ENCODE measurements at regions not wholly inside any gene's neighbourhood (a gene's known extent, or its start where the extent isn't known, plus 50 kb on each side); places are given as distances from the start of the nearest gene placed in this dataset.

DNA sequence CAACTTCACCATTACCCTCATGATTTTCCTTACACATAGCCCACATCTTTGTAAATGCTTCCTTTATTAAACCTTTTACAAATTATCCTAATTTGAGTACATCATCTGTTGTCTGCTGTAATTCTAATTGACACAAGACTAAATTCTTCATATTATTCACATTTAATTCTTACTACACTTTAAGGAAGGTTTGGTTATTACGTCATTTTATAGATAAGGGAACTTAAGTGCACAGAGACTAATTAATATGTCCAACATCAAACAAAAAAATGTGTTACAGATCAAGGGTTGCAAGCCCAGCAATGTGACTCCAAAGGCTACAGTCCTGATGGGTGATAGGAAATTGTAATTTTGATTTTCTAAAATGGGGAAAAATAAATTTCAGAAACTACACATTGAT is 289.1 kb upstream of the ZNF385D start:
- H3K27ac Mint-ChIP-seq (ENCODE audit: unreplicated experiment): no peak overlapping the region
- H3K9me3 Mint-ChIP-seq (ENCODE audit: unreplicated experiment): no peaks in the 10 kb centered on the region
- DNase-seq (ENCODE audit: low spot score): no peak
- no peak overlapping the region for H3K4me3 Mint-ChIP-seq (ENCODE audit: unreplicated experiment)
- no peaks in the 10 kb centered on the region for H3K36me3 Mint-ChIP-seq (ENCODE audit: low read depth, unreplicated experiment)
- TF ChIP-seq, protein P1, sequence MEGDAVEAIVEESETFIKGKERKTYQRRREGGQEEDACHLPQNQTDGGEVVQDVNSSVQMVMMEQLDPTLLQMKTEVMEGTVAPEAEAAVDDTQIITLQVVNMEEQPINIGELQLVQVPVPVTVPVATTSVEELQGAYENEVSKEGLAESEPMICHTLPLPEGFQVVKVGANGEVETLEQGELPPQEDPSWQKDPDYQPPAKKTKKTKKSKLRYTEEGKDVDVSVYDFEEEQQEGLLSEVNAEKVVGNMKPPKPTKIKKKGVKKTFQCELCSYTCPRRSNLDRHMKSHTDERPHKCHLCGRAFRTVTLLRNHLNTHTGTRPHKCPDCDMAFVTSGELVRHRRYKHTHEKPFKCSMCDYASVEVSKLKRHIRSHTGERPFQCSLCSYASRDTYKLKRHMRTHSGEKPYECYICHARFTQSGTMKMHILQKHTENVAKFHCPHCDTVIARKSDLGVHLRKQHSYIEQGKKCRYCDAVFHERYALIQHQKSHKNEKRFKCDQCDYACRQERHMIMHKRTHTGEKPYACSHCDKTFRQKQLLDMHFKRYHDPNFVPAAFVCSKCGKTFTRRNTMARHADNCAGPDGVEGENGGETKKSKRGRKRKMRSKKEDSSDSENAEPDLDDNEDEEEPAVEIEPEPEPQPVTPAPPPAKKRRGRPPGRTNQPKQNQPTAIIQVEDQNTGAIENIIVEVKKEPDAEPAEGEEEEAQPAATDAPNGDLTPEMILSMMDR (IDR thresholded peaks at IDR 0.05; ENCODE audit: unreplicated experiment): no peak
- H3K4me1 Mint-ChIP-seq (ENCODE audit: unreplicated experiment): no peaks in the 10 kb centered on the region
- H3K27me3 Mint-ChIP-seq (ENCODE audit: unreplicated experiment): no peaks in the 10 kb centered on the region

DNA sequence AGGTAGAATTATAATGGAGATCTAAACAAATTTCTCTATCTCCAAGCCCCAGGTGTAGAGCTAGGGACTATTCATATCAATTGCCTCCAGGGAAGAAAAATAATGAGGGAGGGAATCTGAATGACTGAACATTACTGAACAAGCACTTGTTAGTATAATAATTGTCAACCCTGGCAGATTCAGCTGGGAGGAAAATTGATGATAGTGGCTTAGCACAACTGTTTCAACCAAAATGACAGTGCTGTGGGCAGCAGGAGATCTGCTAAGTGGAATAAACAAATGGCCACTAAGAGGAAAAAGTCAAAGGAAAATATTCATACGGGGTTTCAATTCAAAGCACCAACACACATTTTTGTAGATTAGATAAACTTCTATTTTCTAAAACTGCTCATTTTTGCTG is 294.9 kb upstream of the ZNF385D start:
- H3K27me3 Mint-ChIP-seq (ENCODE audit: unreplicated experiment): no peaks in the 10 kb centered on the region
- H3K4me1 Mint-ChIP-seq (ENCODE audit: unreplicated experiment): no peaks in the 10 kb centered on the region
- no peak overlapping the region for H3K27ac Mint-ChIP-seq (ENCODE audit: unreplicated experiment)
- no peak overlapping the region for H3K4me3 Mint-ChIP-seq (ENCODE audit: unreplicated experiment)
- no peak for DNase-seq (ENCODE audit: low spot score)
- TF ChIP-seq, protein P1 (IDR thresholded peaks at IDR 0.05; ENCODE audit: unreplicated experiment): no peak
- H3K36me3 Mint-ChIP-seq (ENCODE audit: low read depth, unreplicated experiment): no peaks in the 10 kb centered on the region
- no peaks in the 10 kb centered on the region for H3K9me3 Mint-ChIP-seq (ENCODE audit: unreplicated experiment)

DNA sequence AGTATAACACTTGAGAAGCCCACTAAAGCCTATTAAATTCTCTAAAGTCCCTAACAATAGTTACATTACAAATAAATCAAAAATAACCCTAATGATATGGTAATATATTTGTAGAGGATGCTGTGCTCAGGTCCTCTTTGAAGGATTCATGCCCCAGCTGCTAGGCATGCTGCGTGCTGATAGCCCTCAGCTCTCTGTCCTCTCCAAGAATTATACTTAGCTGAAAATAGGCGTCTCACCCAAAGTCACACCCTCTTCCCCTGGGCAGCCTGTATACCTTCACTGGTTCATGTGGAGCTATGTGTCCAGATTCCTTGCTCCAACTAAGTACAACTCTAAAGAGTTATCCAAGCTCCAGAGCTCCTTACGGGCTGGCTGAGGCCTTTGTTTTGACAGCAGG is 312.5 kb upstream of the ZNF385D start:
- Mint-ChIP-seq H3K4me3 (ENCODE audit: unreplicated experiment) (no peak overlapping the region), H3K4me1 (ENCODE audit: unreplicated experiment) (no peaks in the 10 kb centered on the region), H3K36me3 (ENCODE audit: low read depth, unreplicated experiment) (no peaks in the 10 kb centered on the region), H3K9me3 (ENCODE audit: unreplicated experiment) (no peaks in the 10 kb centered on the region), H3K27me3 (ENCODE audit: unreplicated experiment) (no peaks in the 10 kb centered on the region), H3K27ac (ENCODE audit: unreplicated experiment) (no peak overlapping the region)
- no peak for DNase-seq (ENCODE audit: low spot score)
- TF ChIP-seq, protein P1 (IDR thresholded peaks at IDR 0.05; ENCODE audit: unreplicated experiment): no peak

DNA sequence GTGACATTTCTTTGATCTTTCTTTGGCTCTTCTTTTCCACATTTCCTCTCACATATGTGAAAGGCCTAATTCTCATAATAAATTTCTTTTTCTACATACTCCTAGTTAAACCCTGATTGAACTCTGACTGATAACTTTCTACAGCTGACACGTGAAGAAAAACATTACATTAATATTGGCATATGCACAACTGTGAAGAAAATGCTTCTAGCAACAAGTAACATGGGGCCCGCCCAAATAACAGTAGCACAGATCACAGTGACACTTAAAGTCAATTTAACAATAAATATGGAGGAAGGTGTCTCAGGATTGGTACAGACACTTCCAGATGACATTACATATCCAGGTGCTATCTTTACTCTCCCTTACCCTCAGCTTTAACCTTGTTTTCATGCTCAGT is 317.6 kb upstream of the ZNF385D start:
- no peaks in the 10 kb centered on the region for H3K4me1 Mint-ChIP-seq (ENCODE audit: unreplicated experiment)
- TF ChIP-seq, protein P1 (IDR thresholded peaks at IDR 0.05; ENCODE audit: unreplicated experiment): no peak
- H3K27me3 Mint-ChIP-seq (ENCODE audit: unreplicated experiment): no peaks in the 10 kb centered on the region
- no peaks in the 10 kb centered on the region for H3K36me3 Mint-ChIP-seq (ENCODE audit: low read depth, unreplicated experiment)
- H3K9me3 Mint-ChIP-seq (ENCODE audit: unreplicated experiment): no peaks in the 10 kb centered on the region
- no peak overlapping the region for H3K4me3 Mint-ChIP-seq (ENCODE audit: unreplicated experiment)
- no peak for DNase-seq (ENCODE audit: low spot score)
- H3K27ac Mint-ChIP-seq (ENCODE audit: unreplicated experiment): no peak overlapping the region

DNA sequence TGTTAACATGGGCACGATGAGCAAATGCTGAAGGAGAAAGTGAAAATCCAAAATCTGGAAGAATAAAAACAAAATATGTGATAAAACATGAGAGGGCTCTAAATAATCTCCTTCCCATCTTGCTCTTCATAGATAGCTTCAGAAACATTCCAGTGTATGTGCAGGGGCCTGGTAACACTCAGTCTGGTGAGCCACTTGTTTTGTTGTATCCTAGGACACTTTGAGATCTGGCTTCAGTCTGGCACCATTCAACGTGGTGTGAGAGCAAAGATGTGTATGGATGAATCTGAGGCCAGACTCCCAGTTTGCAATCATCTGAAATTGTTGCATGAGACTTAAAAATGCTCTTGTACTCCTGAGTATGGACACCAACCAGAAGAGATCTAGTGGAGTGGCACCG is 337.2 kb upstream of the ZNF385D start:
- Mint-ChIP-seq H3K27me3 (ENCODE audit: unreplicated experiment) (no peaks in the 10 kb centered on the region), H3K4me3 (ENCODE audit: unreplicated experiment) (no peak overlapping the region), H3K27ac (ENCODE audit: unreplicated experiment) (no peak overlapping the region), H3K9me3 (ENCODE audit: unreplicated experiment) (no peaks in the 10 kb centered on the region), H3K36me3 (ENCODE audit: low read depth, unreplicated experiment) (no peaks in the 10 kb centered on the region), H3K4me1 (ENCODE audit: unreplicated experiment) (no peaks in the 10 kb centered on the region)
- no peak for DNase-seq (ENCODE audit: low spot score)
- TF ChIP-seq, protein P1 (IDR thresholded peaks at IDR 0.05; ENCODE audit: unreplicated experiment): no peak

Data from endothelial cell (in vitro differentiated cells).